ELR (cell line): ENCODE measurements at regions not wholly inside any gene's neighbourhood (a gene's known extent, or its start where the extent isn't known, plus 50 kb on each side); places are given as distances from the start of the nearest gene placed in this dataset.
"Not testable (repeated sequence)": the region's sequence is repeated elsewhere in the genome, so short reads cannot be mapped to it uniquely, and the experiment has no call there.

Source experiments
- DNase-seq: peaks from one replicate; pipeline ENCODE4 v3.0.0-alpha.2; 2015; ENCODE audit warnings: low read depth

GRCh38 chr14:29376237-29376636 lies 551.4 kb downstream of the PRKD1 start:
- DNase-seq, result no peak

DNA sequence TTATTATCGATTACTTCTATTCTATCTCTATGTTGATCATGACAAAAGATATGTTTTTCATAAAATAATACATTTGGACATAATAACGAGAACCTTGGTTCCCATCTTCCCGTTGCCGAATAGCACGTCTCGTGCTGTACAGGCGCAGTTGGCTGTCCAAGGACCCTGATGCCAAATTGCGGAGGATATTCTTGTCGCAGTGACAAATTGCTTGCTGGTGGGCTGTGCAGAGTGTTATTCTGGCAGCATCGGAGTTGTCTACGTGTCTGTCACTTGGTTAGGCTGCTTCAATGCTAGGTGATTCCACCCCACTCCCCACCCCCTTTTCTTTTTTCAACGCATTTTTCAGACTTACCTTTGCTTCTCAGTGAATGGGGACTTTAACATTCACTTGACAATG lies 546.8 kb downstream of the PRKD1 start:
- no peak for DNase-seq

- DNase-seq, result no peak
Observed at GRCh38 chr14:29388571-29388970, 539.1 kb downstream of the PRKD1 start.

GRCh38 chr14:29390081-29390832 lies 537.4 kb downstream of the PRKD1 start:
- no peak for DNase-seq

- DNase-seq, result no peak
Observed at GRCh38 chr14:29391231-29391630, 536.4 kb downstream of the PRKD1 start.

DNA sequence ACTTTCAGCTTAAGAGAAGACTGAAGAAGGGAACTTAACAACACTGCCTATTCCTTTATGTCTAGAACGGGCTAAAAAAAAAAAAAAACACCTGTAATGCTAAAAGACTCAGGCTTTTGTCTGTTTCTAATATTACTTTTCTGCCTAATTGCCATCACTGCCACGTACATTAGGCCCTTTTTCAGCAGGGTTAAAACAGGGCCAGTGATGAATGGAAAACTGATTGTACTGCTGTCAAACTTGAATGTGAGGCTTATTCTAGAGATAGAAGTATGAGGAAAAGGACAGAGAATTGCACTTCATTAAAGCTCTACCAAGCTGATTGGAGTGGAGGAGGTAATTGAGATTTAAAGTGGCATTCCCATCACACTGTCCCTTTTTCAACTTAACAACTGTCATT lies 535.8 kb downstream of the PRKD1 start:
- no peak for DNase-seq

DNA sequence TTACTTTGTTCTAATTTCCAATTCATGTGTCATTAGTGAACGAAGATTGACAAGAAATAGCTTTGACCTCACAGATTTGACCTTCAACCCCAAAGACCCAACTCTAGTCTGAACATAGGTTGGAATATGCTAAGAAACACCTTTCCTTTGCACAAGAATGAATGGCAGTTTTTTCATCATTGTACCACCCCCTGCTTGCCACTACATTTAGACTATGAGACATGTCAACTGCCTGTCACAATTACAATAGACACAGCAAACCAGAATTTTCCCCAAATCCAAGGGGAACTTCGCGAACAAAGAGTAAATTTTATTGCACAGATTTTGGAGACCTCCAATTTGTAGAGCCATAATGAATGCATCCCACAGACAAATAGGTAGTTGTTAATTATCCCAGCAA lies 535.4 kb downstream of the PRKD1 start:
- no peak for DNase-seq

DNA sequence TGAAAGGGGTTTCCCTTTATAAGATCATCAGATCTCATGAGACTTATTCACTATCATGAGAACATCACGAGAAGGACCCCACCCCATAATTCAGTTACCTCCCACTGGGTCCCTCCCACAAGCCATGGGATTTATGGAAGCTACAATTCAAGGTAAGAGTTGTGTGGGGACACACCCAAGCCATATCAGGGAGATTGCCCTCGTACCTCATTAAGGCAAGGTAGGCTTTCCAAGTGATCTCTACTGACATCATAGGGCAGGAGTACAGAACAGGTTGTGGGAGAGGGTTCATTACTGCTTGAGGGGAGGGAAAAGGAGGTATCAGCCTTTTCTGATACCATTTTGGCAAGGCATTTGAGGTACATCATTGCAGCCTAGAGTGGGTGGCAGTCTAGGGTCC lies 524.6 kb downstream of the PRKD1 start:
- no peak for DNase-seq

- DNase-seq, result no peak
Observed at GRCh38 chr14:29410581-29410980, 517.1 kb downstream of the PRKD1 start.

DNA sequence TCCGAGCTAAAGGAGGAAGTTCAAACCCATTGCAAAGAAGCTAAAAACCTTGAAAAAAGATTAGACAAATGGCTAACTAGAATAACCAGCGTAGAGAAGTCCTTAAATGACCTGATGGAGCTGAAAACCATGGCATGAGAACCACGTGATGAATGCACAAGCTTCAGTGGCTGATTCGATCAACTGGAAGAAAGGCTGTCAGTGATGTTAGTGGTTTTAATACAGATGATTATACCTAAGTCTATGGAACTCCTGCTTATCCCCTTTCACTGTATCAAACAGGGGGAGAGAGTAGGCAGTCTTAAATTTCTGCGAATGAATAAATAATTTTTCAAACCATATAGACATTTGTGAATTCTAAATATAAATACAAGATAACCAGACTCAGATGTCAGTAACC lies 512.7 kb downstream of the PRKD1 start:
- DNase-seq, result not testable (repeated sequence)

- no peak for DNase-seq
Observed at GRCh38 chr14:29419736-29420135, 507.9 kb downstream of the PRKD1 start.

DNA sequence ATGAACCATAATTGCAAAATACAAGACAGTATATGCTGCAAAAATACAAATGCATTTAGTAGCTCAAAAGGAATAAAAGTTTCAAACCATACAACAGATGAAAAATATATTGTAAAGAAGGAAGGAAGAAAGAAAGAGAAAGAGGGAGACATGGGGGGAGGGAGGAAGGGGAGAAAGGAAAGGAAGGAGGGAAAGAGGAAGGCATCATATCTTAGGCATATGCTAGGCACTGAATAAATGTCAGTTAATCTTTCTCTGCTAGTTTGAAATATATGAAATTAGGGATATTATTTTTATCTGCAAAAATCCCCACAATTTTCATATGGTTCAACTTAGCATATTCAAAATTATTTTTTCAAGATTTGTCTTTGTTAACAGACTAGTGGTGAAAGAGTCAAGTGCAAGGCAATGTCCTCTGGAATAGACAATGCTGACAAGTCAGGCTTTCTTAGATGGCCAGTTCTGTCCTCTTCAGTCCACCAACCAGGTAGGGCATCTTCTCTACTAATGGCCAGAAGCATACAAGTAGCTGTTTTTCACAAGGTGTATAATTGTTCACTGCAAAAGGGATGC lies 506.4 kb downstream of the PRKD1 start:
- DNase-seq, result no peak

- no peak for DNase-seq
Observed at GRCh38 chr14:29425705-29426482, 501.8 kb downstream of the PRKD1 start.

DNA sequence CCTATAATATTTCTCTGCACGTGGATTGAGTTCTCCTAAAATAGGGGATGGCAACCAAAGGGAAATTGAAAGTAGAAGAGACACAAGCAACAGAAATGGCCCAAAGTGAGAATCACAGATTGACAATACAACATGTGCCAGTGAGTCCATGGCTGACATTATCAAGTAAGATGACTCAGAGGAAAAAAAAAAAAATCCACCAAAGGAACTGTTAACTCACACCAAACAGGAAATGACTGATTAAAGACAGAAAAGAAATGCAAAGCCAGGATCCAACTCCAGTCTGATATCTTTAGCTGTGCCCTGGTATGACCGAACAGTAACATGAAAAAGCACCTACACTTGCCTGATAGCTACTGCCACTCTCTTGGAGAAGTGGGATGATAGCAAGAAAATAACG lies 485.0 kb downstream of the PRKD1 start:
- peak; percentile 93 for DNase-seq

DNA sequence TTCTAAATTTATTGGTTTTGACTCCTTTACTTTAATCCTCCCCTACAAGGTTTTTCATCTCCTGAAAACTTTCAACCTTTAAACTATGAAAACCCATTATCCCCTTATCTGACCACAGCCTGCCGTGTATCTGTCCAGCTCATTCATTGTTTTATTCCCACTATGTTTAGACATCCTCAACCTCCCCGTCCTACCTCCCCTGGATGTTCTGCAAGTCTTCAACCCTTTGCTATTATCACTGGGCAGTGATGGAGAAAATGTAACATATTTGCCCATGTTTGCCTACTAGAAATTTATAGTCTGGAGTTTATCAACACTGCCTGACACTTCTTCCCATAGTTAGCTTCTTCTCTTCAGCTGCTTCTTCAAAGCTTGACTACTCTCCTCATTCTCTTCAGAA lies 483.4 kb downstream of the PRKD1 start:
- DNase-seq, result no peak

DNA sequence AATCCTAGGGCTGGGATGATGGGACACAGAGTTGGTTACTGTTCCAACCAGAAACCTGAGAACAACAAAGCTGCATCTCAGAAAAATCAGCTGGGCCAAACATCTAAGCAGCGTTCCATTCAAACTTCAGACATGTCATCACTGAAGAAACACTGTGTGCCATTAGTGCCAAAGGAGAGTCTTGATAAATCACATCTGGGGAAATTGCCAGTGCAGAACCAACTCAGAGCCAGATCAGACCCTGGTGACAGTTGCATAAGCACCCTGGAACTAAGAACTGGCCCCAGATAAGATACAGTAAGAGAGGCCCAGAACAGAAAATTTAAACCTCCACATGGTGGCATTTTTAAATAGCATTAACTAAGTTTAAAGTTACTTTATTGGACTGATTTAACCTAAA lies 482.8 kb downstream of the PRKD1 start:
- DNase-seq, result no peak

DNA sequence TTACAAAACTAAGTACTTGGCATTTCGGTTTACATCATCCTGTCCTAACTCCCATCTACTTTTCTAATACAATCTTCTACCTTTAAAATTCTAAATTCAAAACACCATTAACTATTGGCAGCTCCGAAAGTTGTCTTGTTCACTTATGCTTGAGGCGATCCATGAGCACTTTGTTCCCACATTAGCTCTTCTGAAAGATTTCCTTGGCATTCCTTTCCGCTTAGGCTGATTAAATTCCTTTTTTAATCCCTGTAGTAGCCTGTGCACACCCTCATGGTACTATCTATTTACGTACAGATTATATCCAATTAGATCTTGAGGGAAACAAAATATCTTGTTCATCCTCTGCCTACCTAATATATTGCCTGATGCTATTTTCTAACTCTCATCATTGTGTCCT lies 480.7 kb downstream of the PRKD1 start:
- no peak for DNase-seq

DNA sequence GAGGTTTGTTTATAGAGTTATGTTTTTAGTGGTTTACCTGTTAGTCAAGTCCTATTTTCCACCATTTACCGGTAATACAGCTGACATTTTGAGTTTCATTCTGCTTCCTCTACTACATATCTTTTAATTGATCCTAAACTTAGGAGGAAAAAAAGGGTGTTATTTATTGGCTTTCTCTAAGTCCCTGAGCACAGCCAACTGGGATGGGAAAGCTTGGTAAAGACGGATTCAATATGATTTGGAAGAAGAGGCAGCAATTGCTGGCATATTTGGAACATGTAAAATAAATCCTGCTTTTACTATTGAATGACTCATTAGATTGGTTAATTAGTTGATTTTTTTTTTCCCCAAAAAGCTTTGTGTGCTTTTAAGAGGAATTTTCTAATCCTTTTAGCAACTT lies 475.7 kb downstream of the PRKD1 start:
- DNase-seq, result no peak

GRCh38 chr14:29453045-29453444 lies 474.6 kb downstream of the PRKD1 start:
- DNase-seq, result no peak

DNA sequence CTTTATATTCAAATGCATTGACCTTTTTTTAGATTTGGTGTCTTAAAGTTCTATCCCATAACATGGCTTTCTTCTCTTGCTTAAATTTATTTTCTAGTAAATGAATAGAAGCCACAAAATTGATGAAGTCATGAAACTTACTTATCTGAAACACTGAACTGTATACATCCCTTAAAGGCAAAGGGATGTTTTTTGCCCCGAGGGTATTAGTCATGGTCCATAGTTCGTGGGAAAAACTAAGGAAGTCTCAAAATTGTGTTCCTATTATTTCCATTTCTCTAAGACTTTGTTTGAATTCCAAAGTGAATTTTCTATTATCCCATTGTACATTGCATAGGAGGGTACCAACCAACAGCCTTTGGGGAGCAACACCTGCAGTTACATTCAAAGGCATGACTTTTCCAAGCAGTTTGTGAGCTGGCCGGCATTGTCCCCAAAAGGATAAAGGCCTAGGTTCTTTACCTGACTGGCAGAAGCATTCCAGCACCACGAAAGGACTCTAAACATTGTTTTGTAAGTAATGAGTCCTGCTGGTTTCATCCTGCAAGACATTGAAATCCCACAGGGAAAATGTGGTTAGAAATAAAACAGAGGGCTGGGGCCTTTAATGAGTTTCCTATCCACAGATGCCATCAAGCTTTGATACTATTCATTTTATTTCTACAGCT lies 473.5 kb downstream of the PRKD1 start:
- peak; percentile 64 for DNase-seq

GRCh38 chr14:29458547-29458946 lies 469.1 kb downstream of the PRKD1 start:
- peak; percentile 31 for DNase-seq

- DNase-seq, result no peak
Observed at GRCh38 chr14:29459531-29459930, 468.1 kb downstream of the PRKD1 start.
